Left colon (tissue), 2 donors: ENCODE measurements at regions not wholly inside any gene's neighbourhood (a gene's known extent, or its start where the extent isn't known, plus 50 kb on each side); places are given as distances from the start of the nearest gene placed in this dataset.
A peak's percentile ranks its signal among the peaks of the same experiment; 100 is the strongest.
"Not testable (repeated sequence)": the region's sequence is repeated elsewhere in the genome, so short reads cannot be mapped to it uniquely, and the experiment has no call there.

Experiments
- ATAC-seq: fragments of 200-7000 bp; cut with Tn5 transposase; one replicate; pipeline ENCODE4 v1.9.1; 2020; ENCODE audit warnings: mild to moderate bottlenecking, moderate library complexity
- DNase-seq, 2 donors: peaks; one replicate each; pipeline ENCODE4 v3.0.0-alpha.2; 2020
- intact Hi-C, 2 donors: fragments of 100-400 bp; cut with DNase I in 1 of 2; cut with micrococcal nuclease in 1 of 2; formaldehyde crosslinking; loops; one replicate each; pipeline versions ENCODE4 v1.11.2 to v1.14.0; 2022; cut with DNase I, micrococcal nuclease
- donor health status: DM: no; HTN: no; CAD: no.
- donor health status: DM: yes; HTN: yes; CAD: no.

DNA sequence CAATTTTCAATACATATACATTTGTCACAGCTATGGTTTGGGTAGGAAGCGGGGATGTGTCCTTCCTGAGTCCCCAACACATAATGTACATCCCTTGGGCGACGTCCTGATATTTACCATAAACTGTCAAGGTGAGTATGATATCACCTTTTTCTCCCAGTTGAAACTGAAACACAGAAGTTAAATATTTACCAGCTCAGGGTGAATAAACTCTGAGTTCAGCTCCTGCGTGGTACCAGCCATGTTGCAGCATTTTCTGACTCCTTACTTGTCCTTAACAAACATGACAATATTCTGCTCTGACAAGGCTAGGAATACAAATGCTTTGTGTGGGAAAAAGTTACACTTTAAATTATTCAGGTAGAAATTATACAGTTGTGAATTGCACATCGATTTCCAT, 294.2 kb downstream of the TEX29 start:
- ATAC-seq (peak; percentile 62), DNase-seq (no peak)
- intact Hi-C loops = no loop called here

DNA sequence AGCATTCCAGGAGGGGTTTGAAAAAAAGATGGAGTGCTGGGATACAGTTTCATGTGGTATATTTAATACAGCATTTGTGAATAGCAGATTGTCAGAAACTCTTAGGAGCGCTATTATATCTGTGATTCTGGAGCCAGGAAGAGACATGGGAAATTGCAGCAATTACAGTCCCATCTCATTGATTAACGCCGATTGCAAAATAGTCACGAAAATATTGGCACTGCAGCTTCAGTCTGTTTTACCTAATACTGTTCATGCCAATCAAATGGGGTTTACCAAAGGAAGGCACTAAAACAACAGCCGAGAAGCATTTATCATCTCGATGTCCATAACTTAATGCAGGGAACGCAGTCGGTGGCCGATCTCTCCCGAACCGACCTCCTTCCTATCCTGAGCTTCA, 295.8 kb downstream of the TEX29 start:
- ATAC-seq (no peak), DNase-seq (no peak)
- intact Hi-C loops = no loop called here

- intact Hi-C loops = no loop called here
- ATAC-seq (no peak), DNase-seq (no peak)
Observed at GRCh38 chr13:111620166-111620565, 299.7 kb downstream of the TEX29 start.

- no peak for DNase-seq
- intact Hi-C loops = no loop called here
- ATAC-seq = no peak
Observed at GRCh38 chr13:111620586-111620985, 300.1 kb downstream of the TEX29 start.

- DNase-seq = no peak
- intact Hi-C loops = no loop called here
- no peak for ATAC-seq
Observed at GRCh38 chr13:111621164-111621563, 300.7 kb downstream of the TEX29 start.

DNA sequence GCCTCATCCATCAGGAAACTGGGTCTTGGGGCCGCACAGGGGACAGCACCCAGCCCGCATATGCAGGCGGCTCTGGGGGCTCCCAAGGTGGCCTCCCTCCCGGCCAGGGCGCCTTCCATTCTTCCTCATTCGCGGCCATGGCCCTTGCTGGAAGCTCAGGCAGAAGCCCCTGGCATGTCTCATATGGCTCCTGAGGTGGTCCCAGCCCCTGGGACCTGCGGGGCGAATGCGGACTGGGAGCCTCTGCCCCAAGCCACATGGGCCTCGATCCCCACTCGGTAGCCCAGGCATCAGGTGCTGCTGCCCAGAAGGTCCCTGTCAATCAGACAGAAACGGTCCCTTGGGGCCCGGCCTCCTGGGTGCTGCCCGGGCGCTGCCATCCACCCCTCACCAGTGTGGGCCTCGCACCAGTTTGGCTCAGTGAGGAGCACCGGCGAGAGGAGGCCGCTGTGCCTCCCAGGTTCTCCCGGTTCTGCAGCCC, 301.6 kb downstream of the TEX29 start:
- DNase-seq (no peak), ATAC-seq (no peak)
- intact Hi-C loops = no loop called here

GRCh38 chr13:111623208-111623607, 302.8 kb downstream of the TEX29 start:
- DNase-seq = no peak
- intact Hi-C loops = no loop called here
- no peak for ATAC-seq

DNA sequence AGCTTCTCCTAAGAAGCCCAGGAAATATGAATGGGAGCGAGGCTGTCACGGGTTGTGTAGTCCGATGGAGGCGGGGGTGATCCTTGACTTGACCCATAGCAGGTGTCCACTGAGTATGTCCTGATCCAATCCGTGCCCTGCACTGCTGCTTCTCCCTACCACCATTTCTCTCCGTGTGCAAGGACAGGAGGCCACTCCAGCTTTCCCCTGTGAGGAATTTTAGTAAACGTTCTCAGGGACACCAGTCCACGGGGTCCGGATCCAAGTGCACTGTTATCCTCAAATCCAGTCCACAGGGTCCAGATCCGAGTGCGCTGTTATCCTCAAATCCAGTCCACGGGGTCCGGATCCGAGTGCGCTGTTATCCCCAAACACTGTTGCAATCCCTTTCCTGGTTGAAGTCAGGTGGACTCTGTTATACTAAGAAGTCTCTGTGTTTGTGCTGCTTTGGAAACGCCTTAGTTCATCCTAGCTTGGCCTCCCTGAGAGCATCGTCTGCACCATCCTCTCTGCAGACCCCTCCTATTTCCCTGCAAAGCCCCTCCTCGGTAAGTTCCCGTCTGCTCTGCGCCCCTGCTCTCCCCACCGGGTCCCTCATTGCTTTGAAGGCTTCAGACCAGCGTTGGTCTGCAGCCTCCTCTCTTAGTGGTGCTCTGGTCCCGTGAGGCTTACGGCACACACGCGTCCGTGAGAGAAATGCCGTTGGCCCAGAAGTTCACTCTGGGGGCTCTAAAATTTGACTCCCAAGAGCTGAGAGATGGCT, 303.5 kb downstream of the TEX29 start:
- intact Hi-C loops = no loop called here
- ATAC-seq = no peak

GRCh38 chr13:111625526-111626315, 305.3 kb downstream of the TEX29 start:
- intact Hi-C loops = no loop called here
- no peak for ATAC-seq

More for the DNA sequence above, 303.5 kb downstream of the TEX29 start:
- no peak for DNase-seq

DNA sequence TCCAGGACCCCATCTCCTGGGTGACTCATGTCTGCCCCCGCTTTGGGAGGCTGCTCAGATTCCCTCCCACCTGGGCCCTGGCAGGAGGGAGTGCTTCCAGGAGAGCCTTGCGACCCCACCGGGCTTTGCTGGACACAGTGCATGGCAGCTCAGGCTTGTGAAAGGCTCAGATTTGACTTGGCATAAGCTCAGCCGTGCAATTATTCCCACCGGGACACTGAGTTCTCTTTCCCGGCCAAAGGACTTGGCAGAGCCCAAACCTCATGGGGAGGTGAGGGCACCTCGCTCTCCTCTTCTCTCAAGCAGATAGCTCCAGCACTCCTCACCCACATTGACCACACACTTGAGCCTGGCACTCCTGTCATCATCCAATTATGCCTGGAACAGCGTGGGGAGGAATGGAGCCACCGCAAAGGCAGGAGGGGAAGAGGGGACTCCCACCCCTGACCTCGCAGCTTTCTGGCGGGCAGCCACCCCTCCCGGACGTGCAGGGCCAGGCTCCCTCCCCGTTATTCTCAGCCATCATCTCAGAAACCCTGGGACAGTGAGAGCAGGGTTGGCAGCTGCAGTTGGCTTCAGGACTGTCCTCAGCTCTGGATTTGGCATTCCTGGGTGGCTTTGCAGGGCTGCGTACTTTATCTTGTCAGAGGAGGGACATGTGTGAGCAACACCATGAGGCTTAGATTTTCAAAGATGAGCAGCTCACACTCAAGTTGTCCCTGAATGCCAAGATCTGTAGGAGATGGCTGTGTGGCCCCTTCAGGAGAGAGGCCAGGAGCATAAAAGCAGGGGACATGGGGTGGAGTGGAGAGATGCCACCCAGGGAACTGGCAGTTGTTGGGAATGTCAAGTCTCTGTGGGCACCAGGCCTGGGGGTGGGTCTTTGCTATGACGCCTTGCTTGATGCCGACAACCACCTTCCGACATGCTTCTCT, 306.2 kb downstream of the TEX29 start:
- DNase-seq = no peak
- intact Hi-C loops = no loop called here
- ATAC-seq = no peak

More at GRCh38 chr13:111625526-111626315, 305.3 kb downstream of the TEX29 start:
- DNase-seq = no peak

DNA sequence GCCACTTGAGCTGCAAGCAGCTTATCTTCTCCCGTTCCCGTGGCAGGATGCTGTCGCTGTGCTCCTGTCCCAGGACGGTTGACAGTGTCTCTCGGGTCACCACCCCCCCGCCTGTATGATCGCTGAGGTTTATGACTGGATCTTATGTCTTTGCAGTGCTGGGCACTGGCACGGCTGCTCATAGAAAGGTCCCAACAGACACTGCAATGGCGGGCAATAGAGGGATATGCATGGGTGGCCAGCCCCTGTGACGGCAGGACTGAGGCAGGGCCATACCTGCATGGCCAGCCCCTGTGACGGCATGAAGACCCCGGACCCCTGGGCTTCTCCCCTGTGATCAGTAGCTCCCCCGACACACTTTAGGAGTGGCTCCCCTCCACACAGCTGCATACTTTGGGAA, 307.2 kb downstream of the TEX29 start:
- ATAC-seq = no peak
- intact Hi-C loops = no loop called here
- no peak for DNase-seq

- intact Hi-C loops = no loop called here
- DNase-seq (no peak), ATAC-seq (no peak)
Observed at GRCh38 chr13:111629016-111629415, 308.6 kb downstream of the TEX29 start.

- no peak for ATAC-seq
- intact Hi-C loops = no loop called here
Observed at GRCh38 chr13:111629457-111629856, 309.0 kb downstream of the TEX29 start.

GRCh38 chr13:111629926-111630325, 309.5 kb downstream of the TEX29 start:
- DNase-seq (no peak), ATAC-seq (no peak)
- intact Hi-C loops = no loop called here

More at GRCh38 chr13:111629457-111629856, 309.0 kb downstream of the TEX29 start:
- DNase-seq = no peak

- intact Hi-C loops = no loop called here
- no peak for ATAC-seq
- DNase-seq = no peak
Observed at GRCh38 chr13:111630406-111630805, 310.0 kb downstream of the TEX29 start.

GRCh38 chr13:111631271-111631670, 310.8 kb downstream of the TEX29 start:
- ATAC-seq, intact Hi-C loops, DNase-seq: not testable (repeated sequence)

DNA sequence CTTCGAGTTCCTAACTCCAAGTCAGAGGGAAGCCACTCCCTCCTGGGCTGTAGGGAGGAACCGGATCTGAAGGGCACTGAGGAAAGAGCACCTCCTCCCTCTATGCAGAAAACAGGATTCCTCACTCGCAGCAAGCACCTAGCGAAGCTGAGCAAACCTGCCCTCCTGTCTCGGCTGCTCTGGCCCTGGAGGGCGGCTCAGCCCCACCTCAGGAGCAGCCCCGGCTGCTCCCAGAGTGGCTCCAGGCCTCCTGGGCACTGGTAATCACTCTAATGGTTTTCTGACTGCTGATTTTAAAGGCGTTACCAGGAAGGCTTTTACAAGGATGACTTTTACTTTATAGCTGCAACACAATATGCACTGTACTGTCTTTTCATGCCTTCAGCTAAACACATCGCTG, 312.5 kb downstream of the TEX29 start:
- intact Hi-C loops = no loop called here
- ATAC-seq (peak; percentile 78), DNase-seq (peak in 1 of 2 donors; percentile 7)

- no peak for ATAC-seq
- DNase-seq = no peak
- intact Hi-C loops = no loop called here
Observed at GRCh38 chr13:111633401-111633800, 313.0 kb downstream of the TEX29 start.

- no peak for DNase-seq
- ATAC-seq = no peak
- intact Hi-C loops = no loop called here
Observed at GRCh38 chr13:111634410-111634809, 314.0 kb downstream of the TEX29 start.
